ENCODE measurements at regions not wholly inside any gene's neighbourhood (a gene's known extent, or its start where the extent isn't known, plus 50 kb on each side); places are given as distances from the start of the nearest gene placed in this dataset.

DNA sequence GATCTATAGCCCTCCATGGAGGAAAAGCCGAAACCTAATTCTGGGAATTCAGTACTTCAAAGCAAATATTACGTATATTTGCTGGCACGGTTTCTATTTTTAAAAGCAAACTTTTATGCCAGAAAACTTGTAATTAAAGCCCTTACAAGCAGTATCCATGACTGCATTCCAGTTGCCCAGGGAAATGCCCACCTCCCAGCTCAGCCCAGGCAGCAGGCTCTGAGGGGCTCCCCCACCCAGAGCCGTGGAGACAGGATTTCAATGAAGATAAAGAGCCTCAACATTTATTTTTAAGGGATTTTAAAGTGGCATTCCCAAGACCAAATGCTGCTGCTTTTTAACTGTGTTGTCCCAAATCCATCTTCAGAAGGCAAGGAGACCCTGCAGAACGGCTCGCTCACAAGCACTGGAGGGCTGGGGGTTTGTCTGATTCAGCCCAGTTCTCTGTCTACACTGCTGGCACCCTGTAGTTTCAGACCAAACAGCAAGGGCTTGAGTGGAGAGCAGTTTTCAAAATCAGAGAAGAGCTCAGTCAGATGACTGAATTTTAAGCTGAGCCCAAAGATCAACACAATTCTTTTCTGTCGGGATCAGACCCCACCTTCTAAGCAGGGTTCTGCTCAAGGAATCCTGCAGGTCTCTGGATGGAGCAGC lies 105.1 kb downstream of the KCNF1 start:
- no peak for DNase-seq (ENCODE audit: low read depth in 2 of 2)

DNA sequence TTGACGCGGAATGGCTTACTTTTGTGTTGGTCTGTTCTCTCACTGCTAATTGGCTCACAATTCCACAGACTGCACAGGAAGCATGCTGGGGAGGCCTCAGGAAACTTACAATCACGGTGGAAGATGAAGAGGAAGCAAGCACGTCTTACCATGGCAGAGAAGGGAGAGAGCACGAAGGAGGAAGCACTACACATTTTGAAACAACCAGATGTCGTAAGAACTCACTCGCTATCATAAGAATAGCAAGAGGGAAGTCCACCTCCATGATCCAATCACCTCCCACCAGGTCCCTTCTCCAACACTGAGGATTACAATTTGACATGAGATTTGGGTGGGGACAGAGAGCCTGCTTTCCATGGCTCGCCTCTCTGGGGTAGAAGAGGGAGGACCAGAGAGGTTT lies 106.2 kb downstream of the KCNF1 start:
- no peak for DNase-seq (ENCODE audit: low read depth in 2 of 2)

DNA sequence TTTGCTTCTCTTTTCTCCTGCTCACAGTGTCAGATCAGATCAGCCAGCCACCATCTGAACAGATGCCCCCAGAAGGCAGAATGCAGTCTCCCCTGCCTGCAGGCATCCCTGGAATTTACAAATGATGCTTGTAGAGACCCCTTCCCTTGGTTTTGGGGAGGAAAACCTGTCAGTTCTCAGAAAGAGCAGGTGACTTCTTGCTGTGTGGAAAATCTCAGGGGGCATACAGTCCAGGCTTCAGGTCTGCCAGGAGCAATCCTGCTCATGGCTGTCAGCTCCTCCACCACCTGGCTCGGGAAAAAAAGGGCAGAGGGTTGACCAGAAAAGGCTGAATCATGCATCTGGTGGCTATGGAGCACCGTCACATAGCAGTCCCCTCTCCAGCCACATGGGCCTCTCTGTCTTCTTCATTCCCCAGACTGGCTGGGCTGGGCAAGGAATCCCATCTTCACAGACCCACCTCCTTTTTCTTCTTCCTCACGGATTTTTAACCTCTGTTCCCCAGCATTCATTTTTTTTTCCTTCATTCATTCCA lies 107.0 kb downstream of the KCNF1 start:
- DNase-seq (ENCODE audit: low read depth in 2 of 2): no peak

DNA sequence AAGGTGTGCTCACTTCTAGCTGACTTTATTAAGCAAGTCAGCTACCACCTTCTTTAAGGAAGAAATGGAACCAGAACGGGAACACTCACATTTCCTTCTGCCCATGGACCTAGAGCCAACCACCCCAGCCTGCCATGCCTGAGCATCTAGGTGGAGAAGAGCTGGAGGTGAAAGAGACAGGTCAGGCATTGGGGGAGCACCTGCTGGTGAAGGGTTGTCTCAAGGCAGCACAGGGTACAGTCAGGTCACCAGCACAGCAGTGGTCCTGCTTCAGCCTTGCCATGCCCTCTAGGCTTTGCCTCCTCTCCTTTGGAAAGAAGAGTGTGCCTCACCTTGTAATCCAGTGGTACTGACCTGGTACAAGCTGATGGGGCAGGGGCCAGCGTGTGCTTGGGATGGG lies 107.9 kb downstream of the KCNF1 start:
- DNase-seq (ENCODE audit: low read depth in 2 of 2): no peak

DNA sequence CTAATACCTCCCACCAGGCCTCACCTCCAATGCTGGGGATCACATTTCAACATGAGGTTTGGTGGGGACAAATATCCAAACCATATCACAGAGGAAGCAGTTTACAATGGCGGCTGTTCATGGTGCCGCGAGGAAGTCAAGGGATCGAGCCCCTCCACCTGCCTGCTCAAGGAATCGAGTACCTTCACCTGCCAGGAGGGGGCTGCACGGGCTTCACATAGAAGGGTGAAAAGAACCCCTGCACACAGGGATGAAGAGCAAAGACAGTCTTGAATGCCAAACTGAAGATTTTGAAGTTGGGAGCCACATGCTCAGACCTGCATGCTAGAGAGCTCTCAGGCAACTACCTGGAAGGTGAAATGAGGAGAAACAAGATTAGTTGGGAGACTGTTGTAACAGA lies 110.3 kb downstream of the KCNF1 start:
- no peak for DNase-seq (ENCODE audit: low read depth in 2 of 2)

DNA sequence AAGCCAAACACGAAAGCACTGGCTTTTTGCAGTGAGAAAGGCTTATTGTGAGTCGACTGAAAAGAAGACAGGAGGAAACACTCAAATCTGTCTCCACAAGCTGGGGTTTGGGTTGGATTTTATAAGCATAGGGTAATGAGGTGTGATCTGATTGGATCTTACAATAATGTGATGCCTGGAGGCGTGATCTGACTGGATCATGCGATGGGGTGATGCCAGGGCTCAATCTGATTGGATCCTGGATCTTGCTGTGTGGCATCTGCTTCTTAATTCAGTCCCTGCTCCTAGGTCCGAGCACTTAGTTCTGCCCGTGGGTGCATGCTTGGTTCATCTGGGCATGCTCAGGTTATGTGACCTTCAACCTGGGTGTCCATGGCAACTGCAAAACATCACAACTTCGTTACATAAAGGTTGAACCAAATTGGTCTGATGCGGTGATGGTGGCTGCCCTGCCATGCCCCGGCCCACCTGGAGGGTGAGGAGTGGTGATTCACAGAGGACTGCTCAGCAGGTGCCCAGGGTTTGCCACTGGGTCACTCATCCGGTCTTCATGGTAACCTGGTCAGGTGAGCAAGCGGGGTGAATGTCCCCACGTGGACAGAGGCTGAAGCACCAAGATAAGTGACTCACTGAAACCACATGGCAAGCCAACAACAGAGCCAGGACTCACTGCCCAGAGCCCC lies 111.0 kb downstream of the KCNF1 start:
- DNase-seq (ENCODE audit: low read depth in 2 of 2): no peak

DNA sequence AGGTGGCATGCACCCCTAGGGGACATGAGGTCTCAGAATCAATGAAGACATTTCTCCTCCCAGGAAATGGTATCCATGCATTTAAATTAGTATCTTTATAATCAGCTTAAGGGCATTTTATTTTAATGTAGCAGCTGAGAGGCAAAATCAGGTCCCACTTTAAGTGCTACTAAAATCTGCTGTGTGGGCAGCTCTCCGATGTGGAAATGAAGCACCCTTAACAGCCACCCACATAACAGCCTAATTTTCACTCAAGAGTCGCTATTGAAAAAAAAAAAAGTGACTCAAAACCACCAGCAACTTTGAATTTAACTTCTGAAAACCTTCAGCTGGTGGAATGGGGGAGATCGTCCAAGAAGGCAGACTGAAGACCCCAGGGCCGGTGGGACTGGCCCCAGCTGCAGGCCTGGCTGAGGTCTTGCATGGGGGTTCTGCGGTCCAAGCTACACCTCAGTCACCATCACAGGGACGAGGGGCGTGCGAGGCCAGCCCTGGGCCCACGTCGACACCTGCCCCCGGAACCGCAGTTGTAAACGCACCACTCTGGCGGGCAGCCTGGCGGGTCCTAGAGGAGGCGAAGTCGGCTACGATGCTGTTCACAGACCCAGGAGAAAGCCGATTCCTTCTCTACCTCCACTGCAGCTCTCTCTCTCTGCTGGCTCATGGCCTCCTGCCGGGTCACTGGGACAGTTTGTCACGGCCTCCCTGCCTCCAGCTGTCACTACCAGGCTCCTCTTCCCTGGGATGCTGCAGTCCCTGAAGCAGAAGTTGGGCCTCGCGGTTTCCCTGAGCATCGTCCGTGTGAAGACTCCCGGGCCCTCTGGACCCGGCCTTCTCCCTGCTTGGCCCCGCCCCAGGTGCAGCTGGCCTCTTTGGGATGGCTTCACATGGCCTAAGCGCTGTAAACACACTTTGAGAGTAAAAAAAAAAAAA lies 111.9 kb downstream of the KCNF1 start:
- DNase-seq (ENCODE audit: low read depth in 2 of 2): no peak

DNA sequence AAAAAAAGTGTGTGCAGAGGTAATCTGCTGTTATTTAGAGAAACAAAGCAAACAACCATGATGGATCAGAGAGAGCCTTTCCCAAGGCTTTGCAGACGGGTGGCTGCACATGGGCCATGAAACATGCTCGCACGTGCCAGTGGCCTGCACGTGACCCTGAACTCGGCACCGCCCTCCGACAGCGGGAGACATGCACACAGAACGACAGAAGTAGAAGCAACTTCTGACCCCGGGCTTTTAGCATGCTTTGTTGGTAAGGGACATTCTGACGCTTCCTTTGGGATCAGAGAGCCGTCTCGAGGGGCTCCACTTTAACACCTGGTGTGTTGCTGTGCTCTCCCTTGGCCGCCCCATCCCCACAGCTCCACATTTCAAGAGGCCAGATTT lies 112.5 kb downstream of the KCNF1 start:
- no peak for DNase-seq (ENCODE audit: low read depth in 2 of 2)

DNA sequence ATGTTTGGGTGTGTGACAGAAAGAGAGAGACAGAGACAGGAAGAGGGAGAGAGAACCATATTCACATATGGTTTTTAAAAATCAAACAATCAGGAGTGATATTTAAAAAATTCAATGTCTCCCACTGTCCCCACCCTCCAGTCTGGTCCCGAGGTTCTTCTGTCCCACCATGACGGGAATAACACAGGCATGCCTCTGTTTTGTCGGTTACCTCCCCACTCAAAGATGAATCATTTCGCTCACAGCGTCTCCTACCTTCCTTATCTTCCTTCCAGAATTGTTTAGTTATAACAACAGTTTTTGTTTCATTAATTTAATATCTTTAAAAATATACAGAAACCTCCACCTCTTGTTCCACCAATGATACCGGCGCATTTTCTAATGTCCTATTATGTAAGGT lies 113.0 kb downstream of the KCNF1 start:
- no peak for DNase-seq (ENCODE audit: low read depth in 2 of 2)

DNA sequence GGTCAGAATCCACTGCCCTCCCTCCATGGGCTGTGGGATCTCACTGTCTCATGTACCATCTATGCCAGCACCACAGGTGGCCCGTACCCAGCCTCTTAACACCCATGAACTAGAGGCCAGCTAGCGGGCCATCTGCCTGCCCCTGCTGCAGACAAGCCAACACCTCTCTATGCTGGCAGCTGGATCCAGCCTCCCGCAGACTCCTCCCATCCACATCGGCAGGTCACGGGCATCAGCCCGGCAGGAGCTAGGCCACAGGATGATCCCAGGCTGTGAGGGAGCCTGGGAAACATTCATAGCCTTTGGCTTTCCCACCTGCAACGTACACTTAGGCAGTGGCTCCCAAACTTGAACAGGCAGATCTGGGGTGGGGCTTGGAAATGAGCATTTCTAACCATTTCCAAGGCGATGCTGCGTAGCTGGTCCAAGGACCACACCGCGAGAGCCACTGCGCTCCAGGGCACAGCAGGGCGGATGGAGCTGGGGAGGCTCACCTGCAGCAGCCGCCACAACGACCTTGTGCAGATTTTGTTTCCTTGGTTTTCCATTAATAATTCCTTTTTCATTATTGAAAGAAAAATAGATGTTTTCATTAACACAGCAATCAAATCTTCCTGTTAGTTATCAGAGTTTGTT lies 114.7 kb downstream of the KCNF1 start:
- DNase-seq (ENCODE audit: low read depth in 2 of 2): no peak

DNA sequence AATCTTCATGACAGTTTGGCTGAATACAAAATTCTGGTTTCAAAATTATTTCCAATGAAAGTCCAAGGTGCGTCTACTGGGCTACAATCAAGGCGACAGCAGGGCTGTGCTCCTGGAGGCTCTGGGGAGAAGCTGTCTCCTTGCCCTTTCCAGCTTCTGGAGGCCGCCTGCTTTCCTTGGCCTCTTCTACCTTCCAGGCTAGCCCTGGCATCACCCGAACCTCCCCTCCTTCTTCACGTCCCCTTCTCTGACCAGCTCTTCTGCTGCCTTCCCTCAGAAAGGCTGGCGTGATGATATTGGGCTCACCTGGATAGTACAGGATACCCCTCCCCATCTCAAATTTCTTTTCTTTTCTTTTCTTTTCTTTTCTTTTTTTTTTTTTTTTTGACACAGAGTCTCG lies 115.5 kb downstream of the KCNF1 start:
- no peak for DNase-seq (ENCODE audit: low read depth in 2 of 2)

DNA sequence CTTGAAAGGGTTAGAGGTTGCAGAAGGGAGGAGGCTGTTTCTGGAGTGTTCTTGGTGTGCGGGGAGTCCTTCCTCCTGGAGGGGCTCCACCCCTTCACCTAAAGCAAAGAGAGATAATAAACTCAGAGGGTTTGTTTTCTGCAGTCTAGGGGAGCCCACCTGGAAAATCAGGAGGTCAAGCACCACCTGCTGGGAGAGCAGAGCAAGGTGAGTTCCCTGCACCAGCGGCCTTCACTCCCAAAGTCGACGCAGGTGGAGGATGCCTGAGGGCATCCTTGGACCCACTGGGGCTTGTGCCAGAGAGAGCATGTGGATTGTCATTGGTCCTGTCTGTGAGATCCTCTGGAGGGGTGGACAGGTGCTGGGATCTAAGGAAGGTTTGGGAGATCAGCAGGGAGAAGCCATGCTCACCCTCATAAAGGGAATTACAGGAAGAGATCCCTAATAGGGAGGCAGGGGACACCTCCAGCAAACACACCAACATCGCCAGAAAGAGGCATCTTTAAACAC lies 116.7 kb downstream of the KCNF1 start:
- DNase-seq (ENCODE audit: low read depth in 2 of 2): no peak

DNA sequence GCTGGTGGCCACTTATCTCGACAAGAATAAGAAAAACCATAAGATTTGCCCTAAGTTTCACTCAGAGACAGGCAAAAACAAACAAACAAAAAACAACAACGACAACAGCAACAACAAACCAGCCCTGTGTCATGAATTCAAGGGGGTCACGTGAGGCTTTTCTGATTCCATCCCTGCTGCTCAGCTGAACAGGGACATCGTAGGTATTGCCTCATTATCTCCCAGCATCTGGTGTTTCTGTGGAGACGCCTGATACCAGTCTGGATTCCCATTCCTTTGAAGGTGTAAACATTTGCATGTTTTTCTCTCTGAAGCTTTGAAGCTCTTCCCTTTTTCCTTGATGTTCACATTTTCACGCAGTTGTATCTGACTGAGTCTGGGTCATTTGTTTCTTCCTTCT lies 117.4 kb downstream of the KCNF1 start:
- DNase-seq (ENCODE audit: low read depth in 2 of 2): no peak

DNA sequence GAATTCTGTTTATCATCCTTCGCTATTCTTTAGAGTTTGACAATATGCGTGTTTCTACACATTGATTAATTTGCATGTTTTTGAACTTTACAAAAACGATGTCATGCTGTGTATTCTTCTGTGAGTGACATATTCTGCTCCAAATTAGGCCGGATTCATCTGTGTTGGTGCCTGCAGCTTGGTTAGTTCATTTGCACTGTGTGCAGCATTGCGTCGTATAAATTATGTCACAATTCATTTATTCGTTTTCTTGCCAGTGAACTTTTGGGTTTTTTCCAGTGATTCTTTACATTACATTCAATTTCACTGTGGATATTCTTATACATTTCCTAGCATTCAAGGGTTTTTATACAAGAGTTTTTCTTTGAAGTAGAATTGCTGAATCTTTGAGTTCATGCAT lies 118.3 kb downstream of the KCNF1 start:
- DNase-seq (ENCODE audit: low read depth in 2 of 2): no peak

DNA sequence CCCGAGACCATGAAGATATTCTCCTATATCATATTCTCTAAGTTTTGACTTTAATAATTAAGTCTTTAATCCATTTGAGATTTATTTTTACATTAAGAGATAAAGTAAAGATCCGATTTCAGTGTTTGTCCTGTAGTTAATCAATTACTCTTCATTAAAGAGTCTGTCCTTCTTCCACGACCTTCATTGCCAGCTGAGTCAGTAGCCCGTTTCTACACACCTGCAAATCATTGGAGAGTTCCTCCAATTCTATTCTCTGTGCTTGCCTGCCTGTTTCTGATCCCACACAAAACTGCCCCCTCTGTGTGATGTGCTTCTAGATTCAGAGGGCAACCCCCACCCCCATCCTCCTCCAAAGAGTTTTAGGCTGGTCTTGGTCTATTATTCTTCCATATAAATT lies 119.2 kb downstream of the KCNF1 start:
- DNase-seq (ENCODE audit: low read depth in 2 of 2): no peak

DNA sequence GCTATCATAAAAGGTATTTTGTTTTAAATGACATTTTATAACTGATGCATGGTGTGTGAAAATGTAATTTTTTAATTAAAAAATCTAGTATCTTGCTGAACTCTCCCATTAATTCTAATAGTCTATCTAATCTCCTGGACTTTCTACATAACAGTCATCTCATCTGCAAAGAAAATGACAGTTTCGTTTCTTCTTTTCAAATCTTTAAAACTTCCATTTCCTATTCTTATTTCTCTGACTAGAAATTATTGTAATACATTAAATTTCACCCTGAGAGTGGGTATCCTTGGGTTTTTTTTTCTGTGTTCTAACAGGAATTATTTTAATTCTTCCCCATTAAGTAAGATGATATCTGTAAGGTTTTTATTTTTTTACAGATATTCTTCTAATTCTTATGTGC lies 120.1 kb downstream of the KCNF1 start:
- DNase-seq (ENCODE audit: low read depth in 2 of 2): no peak

DNA sequence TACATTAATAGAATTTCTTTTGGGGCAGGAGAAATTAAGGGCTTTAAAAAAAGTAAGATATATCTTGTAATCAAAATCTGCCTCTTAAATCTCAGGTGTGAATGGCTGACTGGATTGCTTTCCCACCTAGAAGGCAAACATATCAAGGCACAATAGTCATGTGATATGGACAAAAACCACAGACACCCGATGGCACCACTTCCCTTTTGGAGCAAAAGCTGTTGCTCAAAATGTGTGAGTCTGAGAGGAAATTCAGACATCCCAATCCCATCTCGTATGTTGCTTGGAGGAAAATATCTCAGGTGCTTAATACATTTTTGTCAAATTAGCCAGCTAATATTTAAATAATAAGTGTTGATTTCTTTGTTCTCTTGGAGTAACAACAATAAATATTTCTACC lies 120.7 kb downstream of the KCNF1 start:
- DNase-seq (ENCODE audit: low read depth in 2 of 2): no peak

DNA sequence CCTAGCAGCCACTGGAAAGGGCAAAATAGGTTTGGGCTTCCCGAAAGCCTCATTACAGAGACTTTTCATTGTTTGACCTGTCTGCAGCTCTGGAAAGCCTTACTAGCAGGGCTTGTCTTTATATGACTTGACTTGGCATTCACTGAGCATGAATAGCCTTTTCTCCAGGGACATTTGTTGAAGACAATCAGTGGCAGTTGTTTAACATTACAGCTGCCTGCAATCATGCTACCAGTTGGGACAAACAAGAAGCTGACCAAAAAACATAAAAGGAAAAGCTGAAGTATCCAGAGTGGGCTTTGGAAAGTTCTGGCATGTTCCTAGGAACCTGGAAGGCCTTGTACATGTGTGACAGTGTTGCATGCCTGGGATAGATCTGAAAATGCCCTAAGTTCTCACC lies 121.4 kb downstream of the KCNF1 start:
- DNase-seq (ENCODE audit: low read depth in 2 of 2): no peak

DNA sequence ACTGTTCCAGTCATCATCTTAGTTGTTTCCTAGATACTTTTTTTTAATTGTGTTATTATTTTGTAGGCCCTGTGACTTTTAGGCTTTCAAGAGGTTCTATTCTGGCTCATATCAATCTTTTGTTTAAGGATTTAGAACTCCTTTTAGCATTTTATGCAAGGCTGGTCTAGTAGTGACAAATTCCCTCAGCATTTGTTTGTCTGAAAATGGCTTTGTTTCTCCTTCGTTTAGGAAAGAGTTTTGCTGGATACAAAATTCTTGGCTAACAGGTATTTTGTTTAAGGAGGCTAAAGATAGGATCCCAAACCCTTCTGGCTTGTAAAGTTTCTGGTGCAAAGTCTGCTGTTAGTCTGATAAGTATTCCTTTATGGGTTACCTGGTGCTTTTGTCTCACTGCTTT lies 116.6 kb upstream of the SLC66A3 start:
- no peak for DNase-seq (ENCODE audit: low read depth in 2 of 2)

DNA sequence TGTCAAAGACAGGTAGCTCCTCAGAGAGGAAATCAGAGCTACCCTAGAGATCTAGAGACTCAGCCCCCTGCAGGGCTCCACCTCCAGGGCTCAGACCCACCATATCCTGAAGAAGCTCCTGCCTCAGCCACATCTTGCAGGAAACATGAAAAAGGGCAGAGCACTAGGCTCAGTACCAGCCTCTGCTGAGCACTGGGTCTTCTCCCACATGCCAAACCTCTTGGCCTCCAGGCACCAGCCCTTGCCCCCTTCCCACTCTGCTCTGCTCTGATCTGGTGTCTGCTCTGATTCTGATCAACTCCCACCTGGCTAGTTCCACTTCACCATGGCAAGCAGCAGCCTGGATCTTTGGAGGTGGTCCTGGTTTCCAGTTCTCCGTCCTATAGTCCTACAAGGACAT lies 114.3 kb upstream of the SLC66A3 start:
- no peak for DNase-seq (ENCODE audit: low read depth in 2 of 2)

DNA sequence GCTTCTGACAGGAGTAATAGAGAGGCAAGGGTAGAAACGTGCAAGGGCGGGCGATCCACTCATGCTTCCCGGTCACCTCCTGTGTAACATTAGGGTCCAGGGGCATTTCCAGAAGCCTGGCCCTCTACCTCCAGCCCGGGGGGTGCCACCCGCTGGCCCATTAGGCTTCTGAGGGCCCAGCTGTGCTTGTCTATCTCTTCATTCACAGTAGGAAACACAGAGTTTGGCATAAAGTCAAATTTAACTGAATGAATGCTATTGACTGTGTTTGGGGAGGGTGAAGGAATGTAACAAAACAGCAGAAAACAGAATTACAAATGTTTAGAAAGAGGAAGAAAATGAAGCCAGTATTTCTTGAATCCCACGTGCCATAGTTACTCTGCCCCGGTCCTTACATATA lies 112.4 kb upstream of the SLC66A3 start:
- DNase-seq (ENCODE audit: low read depth in 2 of 2): no peak

DNA sequence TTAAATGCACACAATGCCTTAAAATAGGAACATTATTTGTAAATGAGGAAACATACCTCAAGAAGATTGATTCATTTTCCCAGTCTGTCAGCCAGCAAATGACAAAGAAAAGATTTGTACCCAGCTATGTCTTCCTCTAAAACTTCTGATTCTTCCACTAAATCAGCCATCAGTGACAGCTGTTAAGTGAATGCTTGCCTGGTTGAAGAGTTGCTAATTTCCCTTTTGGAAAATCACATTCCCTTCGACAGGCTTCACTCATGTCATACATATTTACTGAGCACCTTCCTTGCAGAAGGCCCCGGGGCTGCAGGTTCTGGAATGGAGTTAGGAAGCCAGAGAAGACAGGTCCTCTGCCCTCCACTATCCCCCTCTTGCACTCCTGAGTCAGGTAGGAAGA lies 112.0 kb upstream of the SLC66A3 start:
- DNase-seq (ENCODE audit: low read depth in 2 of 2): no peak
